ENCODE measurements at regions not wholly inside any gene's neighbourhood (a gene's known extent, or its start where the extent isn't known, plus 50 kb on each side); places are given as distances from the start of the nearest gene placed in this dataset.

DNA sequence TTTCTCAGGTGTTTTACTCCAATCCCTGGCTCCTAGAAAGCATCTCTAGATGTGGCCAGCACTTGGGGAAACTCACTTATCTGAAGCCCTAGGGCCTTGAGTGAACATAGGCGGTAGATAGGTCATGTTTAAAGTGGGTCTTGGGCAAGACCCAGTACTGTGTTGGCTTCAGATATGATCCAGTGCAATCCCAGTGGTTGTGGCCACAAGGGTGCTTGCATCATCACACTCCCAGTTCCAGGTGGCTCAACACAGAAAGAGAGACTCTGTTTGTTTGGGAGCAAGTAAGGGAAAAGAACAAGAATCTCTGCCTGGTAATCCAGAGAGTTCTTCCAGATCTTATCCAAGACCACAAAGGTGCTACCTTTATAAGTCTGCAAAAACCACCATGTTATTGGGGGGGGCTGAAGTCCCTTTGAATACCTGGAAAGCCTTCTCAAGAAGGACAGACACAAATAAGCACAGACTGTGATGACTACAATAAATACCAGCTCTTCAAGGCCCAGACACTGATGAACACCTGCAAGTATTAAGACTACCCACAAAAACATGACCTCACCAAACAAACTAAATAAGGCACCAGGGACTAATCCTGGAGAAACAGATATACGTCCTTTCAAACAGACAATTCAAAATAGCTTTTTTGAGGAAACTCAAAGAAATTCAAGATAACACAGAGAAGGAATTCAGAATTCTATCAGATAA, 114.7 kb downstream of the LURAP1L start:
- no peak for TF ChIP-seq POLR2AphosphoS5 (IDR thresholded peaks at IDR 0.05; ENCODE audit: borderline replicate concordance, low read depth, low read length)
- TF ChIP-seq EZH2 (IDR thresholded peaks at IDR 0.05) = no peak

Data from SK-N-MC (cell line).